HG03439 (cell line): ENCODE measurements at regions not wholly inside any gene's neighbourhood (a gene's known extent, or its start where the extent isn't known, plus 50 kb on each side); places are given as distances from the start of the nearest gene placed in this dataset.
"Not testable (repeated sequence)": the region's sequence is repeated elsewhere in the genome, so short reads cannot be mapped to it uniquely, and the experiment has no call there.

Source experiments
- ATAC-seq: cut with Tn5 transposase; IDR thresholded peaks from one replicate; pipeline ENCODE4 v1.9.1; 2021; ENCODE audit warnings: mild to moderate bottlenecking, moderate library complexity; ENCODE audit not compliant: unreplicated experiment

DNA sequence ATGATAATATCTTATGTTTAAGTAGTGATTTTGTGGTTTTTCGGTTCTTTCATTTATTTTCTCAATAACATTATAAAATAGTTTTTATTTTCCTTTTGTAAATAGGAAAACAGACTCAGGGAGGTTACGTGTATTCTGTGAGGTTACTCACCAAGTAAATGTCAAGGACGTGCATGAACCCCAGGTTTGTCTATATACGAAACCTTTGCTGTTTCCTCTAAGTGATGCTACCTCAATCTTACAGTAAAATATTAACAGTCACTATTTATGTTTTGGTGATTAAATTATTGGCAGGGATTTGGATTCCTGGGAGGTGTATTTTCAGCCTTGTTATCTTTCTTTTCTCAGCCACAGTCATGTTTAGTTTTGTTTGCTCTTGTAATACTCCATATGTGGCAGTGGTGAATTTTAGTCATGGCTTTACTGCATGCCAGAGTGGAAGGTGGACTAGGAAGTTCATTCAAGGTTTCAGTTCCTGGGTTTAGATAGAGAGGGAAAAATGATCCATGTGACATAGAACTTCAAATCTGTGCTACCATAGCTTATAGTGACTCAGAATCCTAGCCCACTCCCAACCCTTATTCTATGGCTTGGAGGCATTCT lies 139.9 kb downstream of the ARL4A start:
- ATAC-seq: no peak

DNA sequence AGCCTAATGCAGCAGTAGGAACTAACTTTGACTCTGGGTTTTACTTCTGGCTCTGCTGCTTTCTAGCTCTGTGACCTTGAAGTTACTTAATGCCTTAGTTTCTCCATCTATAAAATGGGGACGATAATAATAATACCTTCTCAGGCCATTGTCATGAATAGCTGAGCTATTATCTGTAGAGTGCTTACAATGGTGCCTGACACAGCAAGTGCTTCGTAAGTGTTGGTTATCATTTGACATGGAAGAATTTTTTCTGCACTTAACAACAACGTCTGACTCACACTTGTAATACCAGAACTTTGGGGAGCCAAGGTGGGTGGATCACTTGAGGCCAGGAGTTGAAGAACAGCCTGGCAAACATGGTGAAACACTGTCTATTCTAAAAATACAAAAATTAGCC lies 140.5 kb downstream of the ARL4A start:
- no peak for ATAC-seq

DNA sequence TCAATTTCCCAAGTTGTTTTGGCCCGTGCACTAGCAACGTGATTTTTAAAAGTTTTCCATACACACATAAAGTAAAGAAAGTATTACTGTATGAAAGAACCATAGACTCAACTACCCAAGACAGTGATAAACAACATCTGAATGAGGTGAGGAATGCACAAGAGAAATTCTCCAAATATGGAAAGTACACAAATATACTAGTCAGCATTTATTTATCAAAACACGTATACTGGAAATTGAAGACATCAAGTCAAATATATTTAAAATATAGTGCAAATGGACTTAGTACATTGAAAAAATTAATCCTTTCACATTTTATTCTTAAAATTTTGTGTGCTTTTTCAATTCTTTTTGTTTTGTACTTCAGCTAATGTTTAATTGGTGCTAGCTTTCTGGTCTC lies 143.6 kb downstream of the ARL4A start:
- ATAC-seq: no peak

DNA sequence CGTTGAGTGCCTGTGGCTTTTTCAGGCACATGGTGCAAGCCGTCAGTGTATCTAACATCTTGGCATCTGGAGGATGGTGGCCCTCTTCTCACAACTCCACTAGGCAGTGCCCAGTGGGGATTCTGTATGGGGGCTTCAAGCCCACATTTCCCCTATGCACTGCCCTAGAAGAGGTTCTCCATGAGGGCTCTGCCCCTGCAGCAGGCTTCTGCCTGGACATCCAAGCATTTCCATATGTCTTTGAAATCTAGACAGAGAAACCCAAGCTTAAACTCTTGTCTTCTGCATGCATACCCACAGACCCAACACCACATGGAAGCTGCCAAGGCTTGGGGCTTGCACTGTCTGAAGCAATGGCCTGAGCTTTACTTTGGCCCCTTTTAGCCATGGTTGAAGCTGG lies 146.4 kb downstream of the ARL4A start:
- ATAC-seq: no peak

DNA sequence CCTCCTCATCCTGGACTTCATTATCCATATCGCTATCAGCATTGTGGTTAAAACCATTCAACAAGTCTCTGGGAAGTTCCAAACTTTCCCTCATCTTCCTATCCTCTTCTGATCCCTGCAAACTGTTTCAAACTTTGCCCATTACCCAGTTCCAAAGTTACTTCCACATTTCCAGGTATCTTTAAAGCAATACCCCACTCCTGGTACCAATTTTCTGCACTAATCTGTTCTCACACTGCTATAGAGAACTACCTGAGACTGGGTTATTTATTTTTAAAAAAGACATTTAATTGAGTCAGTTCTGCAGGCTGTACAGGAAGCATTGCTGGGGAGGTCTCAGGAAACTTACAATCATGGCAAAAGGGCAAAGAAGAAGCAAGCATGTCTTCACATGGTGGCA lies 147.3 kb downstream of the ARL4A start:
- no peak for ATAC-seq

DNA sequence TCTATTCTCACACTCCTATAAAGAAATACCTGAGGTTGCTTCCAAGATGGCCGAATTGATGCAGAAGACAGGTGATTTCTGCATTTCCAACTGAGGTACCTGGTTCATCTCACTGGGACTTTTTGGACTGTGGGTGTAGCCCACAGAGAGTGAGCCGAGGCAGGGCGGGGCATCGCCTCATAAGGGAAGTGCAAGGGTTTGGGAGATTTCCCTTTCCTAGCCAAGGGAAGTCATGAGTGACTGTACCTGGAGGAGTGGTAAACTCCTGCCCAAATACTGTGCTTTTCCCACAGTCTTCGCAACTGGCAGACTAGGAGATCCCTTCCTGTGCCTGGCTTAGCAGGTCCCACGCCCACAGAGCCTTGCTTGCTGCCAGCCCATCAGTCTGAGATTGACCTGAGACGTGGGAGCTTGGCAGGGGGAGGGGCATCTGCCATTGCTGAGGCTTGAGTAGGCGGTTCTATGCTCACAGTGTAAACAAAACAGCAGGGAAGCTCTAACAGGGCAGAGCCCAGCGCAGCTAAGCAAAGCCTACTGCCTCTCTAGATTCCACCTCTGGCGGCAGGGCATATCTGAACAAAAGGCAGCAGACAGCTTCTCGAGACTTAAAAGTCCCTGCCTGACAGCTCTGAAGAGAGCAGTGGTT lies 152.2 kb downstream of the ARL4A start:
- ATAC-seq: no peak

DNA sequence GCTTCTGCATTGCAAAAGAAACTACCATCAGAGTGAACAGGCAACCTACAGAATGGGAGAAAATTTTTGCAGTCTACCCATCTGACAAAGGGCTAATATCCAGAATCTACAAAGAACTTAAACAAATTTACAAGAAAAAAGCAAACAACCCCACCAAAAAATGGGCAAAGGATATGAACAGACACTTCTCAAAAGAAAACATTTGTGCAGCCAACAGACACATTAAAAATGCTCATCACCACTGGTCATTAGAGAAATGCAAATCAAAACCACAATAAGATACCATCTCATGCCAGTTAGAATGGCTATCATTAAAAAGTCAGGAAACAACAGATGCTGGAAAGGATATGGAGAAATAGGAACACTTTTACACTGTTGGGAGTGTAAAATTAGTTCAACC lies 157.3 kb downstream of the ARL4A start:
- not testable (repeated sequence) for ATAC-seq

DNA sequence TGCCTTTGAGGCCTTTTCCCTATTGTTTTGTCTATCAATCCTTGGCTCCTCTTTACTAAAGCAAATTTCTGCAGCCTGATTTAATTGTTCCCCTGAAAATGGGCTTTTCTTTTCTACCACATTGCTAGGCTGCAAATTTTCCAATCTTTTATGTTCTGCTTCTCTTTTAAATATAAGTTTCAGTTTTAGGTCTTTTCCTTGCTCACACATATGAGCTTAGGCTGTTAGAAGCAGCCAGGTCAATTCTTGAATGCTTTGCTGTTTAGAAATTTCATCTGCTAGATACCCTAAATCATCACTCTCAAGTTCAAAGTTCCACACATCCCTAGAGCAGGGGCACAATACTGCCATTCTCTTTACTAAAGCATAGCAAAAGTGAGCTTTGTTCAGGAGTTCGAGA lies 159.6 kb downstream of the ARL4A start:
- no peak for ATAC-seq

DNA sequence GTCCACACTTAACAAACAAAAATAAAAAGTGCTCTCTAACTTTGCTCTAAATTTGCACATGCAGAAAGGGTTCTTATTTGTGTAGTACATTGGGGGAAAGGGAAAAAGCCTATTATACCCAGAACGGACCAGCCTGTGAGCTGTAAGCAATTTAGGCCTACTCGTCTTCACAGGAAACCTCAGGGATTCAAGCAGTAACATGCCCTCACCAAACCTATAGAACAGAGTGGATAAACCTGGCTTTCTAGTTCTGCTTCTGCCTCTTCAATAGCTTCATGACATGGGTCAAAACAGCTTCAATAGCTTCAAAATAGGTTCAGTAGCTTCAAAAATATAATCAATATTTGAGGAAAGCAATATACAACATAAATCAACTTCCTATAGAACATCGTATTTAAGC lies 163.7 kb downstream of the ARL4A start:
- no peak for ATAC-seq

DNA sequence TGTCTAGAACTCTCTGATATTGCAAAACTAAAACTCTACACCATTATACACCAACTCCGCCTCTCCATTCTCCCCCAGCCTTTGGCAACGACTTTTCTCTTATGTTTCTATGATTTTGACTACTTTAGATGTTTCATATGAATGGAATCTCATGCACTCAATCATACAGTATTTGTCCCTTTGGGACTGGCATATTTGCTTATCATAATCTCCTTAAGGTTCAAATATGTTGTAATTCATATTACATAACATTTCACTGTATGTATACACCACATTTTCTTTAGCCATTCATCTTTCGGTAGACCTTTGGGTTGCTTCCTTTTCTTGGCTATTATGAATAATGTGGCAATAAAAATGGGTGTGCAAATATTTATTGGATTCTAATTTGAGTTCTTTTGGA lies 164.4 kb downstream of the ARL4A start:
- ATAC-seq: no peak

DNA sequence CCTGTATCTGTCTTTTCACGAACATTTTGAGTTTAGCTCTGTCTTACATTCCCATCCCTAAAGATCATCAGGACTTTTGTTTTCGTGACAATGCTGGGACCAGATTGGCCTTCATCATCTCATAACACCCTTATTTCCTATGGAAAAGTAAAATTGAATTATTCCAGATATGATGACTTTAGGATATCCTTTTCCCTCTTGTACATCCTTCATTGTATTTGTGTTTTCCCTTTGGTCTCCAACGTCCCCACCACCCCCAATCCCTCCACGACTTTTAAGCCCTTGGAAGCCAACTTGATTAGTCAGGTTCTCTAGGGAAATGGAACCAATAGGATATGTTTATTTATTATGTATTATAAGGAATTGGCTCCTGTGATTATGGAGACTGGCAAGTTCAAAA lies 167.6 kb downstream of the ARL4A start:
- no peak for ATAC-seq

DNA sequence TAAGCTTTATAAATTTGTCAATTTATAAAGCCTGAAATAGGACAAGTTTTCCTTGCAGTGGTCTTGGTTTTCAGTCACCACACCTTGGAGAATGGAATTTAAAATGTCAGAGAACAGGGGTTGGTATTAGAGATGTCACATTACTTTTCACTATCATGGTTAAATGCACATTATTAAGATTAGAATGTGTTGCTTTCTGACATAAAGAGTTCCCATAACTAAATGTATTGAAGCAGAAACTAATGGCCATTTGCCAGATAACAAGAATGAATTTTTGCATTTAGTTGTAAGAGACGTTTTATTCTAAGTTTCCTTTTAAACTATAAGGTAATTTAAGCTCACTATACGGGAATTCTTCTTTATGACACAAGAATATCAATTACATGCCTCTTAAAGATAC lies 172.3 kb downstream of the ARL4A start:
- no peak for ATAC-seq

DNA sequence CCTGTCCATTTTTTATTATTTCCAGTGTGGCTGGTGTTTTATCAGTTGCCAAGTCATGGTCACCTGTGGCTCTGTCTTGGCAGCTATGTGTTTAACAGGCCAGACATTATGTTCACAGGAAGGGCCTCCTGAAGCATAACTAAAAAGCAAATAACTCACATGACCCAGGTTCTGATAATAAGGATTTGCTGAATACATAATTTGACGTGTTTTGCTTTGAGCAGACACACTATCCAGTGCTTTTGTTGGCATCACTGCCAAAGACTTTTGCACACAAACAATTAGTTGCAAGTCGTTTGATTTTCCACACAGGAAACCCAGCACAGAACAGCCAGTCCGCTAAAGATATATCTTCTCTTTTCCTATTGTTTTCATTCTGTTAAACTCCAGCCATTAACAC lies 173.6 kb downstream of the ARL4A start:
- no peak for ATAC-seq

DNA sequence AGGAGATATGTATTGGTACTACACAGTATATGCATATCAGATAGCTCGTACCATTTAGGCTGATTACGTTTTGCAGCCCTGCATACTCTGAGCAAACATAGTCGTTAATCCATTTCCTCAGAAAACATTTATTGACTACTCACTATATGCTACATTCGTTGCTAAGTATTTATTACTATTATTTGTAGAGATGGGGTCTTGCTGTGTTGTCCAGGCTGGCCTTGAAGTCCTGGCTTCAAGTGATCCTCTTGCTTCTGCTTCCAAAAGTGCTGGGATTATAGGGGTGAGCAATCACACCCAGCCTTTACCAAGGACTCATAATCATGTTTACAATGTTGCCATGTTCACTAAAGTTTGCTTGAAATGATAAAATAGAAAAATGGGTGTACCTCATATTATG lies 174.7 kb downstream of the ARL4A start:
- no peak for ATAC-seq

DNA sequence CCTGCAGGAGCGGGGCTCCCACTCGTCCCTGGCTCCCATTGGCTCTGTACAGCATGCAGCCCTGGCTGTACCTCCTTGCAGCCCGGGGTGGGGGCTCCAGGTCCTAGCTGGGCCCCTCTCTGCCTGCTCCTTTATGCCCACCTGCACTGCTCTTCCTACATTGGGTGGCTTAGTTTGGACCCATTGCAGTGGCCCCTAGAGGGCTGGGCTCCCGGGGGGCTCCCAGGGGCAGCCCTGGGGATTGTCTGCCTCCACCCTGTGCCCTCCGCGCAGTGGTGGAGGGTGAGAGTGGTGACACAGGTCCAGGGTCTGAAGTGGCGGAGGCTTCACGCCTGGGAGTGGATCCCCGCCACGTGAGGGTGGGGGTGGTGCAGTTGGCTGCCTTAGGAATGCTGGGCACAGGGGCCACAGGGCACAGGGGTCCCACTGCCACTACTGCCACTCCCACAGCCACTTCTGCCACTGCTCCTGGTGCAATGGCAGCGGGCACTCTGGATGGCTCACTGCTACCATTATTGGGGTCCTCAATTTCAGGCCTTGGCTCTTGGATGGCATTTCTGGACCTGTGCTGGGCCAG lies 177.1 kb downstream of the ARL4A start:
- no peak for ATAC-seq

DNA sequence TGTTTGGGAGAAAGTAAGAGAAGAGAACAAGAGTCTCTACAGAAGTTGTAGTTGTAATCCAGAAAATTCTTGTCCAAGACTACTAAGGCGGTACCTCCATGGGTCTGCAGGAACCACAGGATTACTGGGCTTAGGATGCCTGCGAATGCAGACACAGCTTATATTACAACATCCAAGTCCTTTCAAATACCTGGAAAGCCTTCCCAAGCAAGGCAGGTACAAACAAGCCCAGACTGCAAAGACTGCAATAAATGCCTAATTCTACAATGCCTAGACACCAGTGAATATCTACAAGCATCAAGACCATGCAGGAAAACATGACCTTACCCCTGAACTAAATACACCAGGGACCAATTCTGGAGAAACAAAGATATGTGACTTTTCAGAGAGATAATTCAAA lies 178.2 kb downstream of the ARL4A start:
- no peak for ATAC-seq

DNA sequence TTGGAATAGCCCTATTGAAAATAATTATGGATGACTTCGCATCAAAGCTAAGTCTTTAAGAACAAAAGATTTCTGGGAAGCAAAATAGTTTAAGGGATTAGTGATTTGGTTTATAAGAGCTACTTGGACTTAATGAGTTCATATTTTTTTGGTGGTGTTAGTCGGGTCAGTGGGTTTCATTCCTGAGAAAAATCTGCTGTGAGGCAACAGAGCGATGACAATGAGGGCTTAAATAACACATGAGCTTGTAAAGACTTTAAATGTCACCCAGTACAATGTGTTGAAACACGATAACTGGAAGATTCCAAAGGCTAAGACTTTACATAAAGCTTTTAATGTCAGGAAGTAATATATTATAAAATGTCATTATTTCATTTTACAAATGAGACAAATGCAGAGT lies 178.8 kb downstream of the ARL4A start:
- ATAC-seq: no peak

DNA sequence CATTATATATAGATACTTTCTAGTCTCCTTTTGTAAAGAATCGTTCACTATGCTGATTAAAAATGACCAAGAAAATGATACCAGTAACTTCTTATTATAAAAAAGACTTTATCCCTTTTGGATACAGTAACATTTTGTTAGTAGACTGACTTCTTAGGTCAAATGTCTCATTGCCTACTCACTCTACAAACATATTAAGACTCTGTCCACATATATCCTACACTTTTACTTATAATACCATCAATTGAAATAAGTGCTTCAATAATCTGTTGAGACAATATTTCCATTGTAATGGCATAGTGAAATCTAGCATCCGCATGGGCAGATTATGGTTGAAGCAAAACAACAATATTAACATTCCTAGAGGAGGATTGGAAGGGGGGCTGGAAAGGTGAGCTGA lies 180.6 kb downstream of the ARL4A start:
- no peak for ATAC-seq

DNA sequence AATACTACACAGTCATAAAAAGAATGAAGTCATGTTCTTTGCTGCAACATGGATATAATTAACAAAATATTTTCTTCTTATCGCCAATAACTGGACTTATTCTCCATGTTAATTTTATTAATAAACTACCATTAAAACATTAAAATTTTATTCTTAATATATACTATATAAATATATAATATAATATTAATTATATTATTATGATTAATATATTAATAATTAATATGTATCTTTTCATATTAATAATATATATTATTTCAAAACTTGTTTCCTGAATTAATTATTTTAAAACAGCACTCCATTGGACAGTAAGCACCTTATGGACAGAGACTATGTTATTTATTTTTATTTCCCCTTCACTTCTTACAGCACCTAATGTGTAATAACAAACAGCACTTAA lies 182.8 kb downstream of the ARL4A start:
- ATAC-seq: no peak

DNA sequence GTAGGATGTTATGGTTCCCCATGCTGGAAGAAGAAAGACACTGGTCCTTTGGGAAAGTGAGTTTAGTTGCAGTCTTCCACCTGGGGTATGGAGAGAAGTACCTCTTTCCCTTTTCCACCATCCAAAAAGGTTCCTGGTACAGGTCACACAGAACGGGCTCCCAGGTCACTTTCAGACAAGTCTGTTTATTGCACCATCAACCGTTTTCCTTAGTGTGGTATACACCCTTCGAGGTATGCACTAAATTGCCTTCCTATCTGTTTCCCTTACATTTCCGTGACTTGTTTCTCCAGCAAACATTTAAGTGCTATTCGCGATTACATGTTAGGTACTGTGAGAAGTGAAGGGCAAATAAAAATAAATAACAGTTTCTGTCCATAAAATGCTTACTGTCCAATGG lies 185.1 kb downstream of the ARL4A start:
- no peak for ATAC-seq

DNA sequence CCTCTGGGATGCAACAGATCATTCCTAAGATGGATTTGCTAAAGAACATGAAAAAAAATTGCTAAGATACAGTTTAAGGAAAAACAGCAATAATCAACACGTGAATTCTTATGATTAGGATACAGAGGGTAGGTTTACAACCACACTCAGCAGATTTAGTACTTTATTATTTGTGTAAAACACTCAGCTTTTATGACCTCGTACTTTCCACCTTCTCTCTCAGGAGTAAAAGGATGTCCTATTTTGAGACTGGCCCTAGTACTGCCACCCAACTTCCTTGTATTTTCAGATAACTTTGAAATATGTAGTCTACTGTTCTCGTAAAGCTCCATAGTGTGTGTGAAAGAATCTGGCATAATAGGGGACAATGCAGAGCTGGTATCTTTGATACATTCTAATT lies 186.1 kb downstream of the ARL4A start:
- no peak for ATAC-seq

DNA sequence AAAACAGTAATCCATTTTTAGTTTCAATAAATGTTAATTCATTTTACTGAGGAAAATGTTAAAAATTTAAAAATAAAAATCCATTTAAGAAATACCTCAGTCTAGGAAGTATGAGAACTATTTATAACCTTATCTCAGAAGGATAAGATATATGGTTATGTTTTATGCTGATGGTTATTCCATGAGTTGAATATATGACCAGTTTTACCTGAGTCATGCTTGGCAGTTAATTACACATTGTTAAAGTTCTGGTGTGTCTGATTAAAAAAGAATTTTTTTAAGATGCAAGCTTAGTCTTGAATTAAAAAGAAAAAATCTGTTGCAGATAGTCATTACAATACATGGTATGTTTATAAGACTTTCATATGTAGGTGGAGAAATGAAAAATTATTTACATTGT lies 191.7 kb downstream of the ARL4A start:
- ATAC-seq: no peak

DNA sequence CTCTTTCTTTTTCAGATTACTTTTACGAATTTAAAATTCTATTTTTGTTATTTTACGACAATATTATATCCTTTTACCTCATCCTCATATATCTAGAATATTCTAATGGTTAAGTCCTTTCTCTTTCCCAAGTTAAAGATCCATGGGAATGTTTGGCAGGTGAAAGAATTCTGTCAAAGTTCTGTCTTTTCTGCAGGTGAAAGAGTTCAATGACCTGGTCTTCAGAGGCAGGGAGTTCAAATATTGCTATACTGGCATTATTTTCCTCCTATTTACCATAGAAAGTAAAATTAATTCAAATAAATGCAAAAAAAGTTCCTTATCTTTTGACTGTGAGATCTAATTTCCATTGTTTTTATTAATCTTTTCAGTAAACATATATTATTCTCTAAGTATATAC lies 194.3 kb downstream of the ARL4A start:
- no peak for ATAC-seq
